ENCODE measurements at regions not wholly inside any gene's neighbourhood (a gene's known extent, or its start where the extent isn't known, plus 50 kb on each side); places are given as distances from the start of the nearest gene placed in this dataset.
"Not testable (repeated sequence)": the region's sequence is repeated elsewhere in the genome, so short reads cannot be mapped to it uniquely, and the experiment has no call there.

- ATAC-seq (replicated peaks; ENCODE audit: extremely low read depth, poor library complexity, severe bottlenecking) (no peak), DNase-seq (ENCODE audit: low spot score in 2 of 2) (no peak)
- H3K27ac Mint-ChIP-seq (ENCODE audit: low read depth): no peak overlapping the region
- no peaks in the 10 kb centered on the region for H3K27me3 Mint-ChIP-seq
- H3K4me1 Mint-ChIP-seq: no peaks in the 10 kb centered on the region
- no peaks in the 10 kb centered on the region for H3K36me3 Mint-ChIP-seq (ENCODE audit: insufficient read depth)
- H3K4me3 Mint-ChIP-seq: no peak overlapping the region
- H3K9me3 Mint-ChIP-seq: peaks cover 6% of the 10 kb centered on the region
Observed at GRCh38 chr5:2869471-2869870, 118.0 kb upstream of the IRX2 start.

GRCh38 chr5:2867373-2867933, 116.0 kb upstream of the IRX2 start:
- H3K36me3 Mint-ChIP-seq (ENCODE audit: insufficient read depth): no peaks in the 10 kb centered on the region
- no peaks in the 10 kb centered on the region for H3K4me1 Mint-ChIP-seq
- ATAC-seq (replicated peaks; ENCODE audit: extremely low read depth, poor library complexity, severe bottlenecking) (no peak), DNase-seq (ENCODE audit: low spot score in 2 of 2) (no peak)
- no peaks in the 10 kb centered on the region for H3K27me3 Mint-ChIP-seq
- no peak overlapping the region for H3K27ac Mint-ChIP-seq (ENCODE audit: low read depth)
- H3K9me3 Mint-ChIP-seq: peaks cover 6% of the 10 kb centered on the region
- no peak overlapping the region for H3K4me3 Mint-ChIP-seq

GRCh38 chr5:2866662-2867372, 115.3 kb upstream of the IRX2 start:
- Mint-ChIP-seq H3K9me3 (peaks cover 6% of the 10 kb centered on the region), H3K4me3 (no peak overlapping the region), H3K36me3 (ENCODE audit: insufficient read depth) (no peaks in the 10 kb centered on the region), H3K27me3 (no peaks in the 10 kb centered on the region), H3K4me1 (no peaks in the 10 kb centered on the region), H3K27ac (ENCODE audit: low read depth) (no peak overlapping the region)
- DNase-seq (ENCODE audit: low spot score in 2 of 2): no peak
- ATAC-seq (replicated peaks; ENCODE audit: extremely low read depth, poor library complexity, severe bottlenecking): no peak

- Mint-ChIP-seq H3K27me3 (no peaks in the 10 kb centered on the region), H3K9me3 (peaks cover 6% of the 10 kb centered on the region), H3K4me3 (no peak overlapping the region), H3K36me3 (ENCODE audit: insufficient read depth) (no peaks in the 10 kb centered on the region), H3K4me1 (no peaks in the 10 kb centered on the region), H3K27ac (ENCODE audit: low read depth) (no peak overlapping the region)
- ATAC-seq (replicated peaks; ENCODE audit: extremely low read depth, poor library complexity, severe bottlenecking) (no peak), DNase-seq (ENCODE audit: low spot score in 2 of 2) (no peak)
Observed at GRCh38 chr5:2865856-2866255, 114.4 kb upstream of the IRX2 start.

GRCh38 chr5:2864515-2865105, 113.1 kb upstream of the IRX2 start:
- ATAC-seq (replicated peaks; ENCODE audit: extremely low read depth, poor library complexity, severe bottlenecking): no peak
- Mint-ChIP-seq H3K9me3 (no peaks in the 10 kb centered on the region), H3K4me3 (no peak overlapping the region), H3K36me3 (ENCODE audit: insufficient read depth) (no peaks in the 10 kb centered on the region), H3K27me3 (no peaks in the 10 kb centered on the region), H3K27ac (ENCODE audit: low read depth) (no peak overlapping the region), H3K4me1 (no peaks in the 10 kb centered on the region)
- no peak for DNase-seq (ENCODE audit: low spot score in 2 of 2)

GRCh38 chr5:2863675-2864433, 112.4 kb upstream of the IRX2 start:
- no peaks in the 10 kb centered on the region for H3K27me3 Mint-ChIP-seq
- no peaks in the 10 kb centered on the region for H3K9me3 Mint-ChIP-seq
- no peaks in the 10 kb centered on the region for H3K4me1 Mint-ChIP-seq
- H3K36me3 Mint-ChIP-seq (ENCODE audit: insufficient read depth): no peaks in the 10 kb centered on the region
- H3K27ac Mint-ChIP-seq (ENCODE audit: low read depth): no peak overlapping the region
- no peak overlapping the region for H3K4me3 Mint-ChIP-seq
- no peak for DNase-seq (ENCODE audit: low spot score in 2 of 2)
- ATAC-seq (replicated peaks; ENCODE audit: extremely low read depth, poor library complexity, severe bottlenecking): no peak

- ATAC-seq (replicated peaks; ENCODE audit: extremely low read depth, poor library complexity, severe bottlenecking) (no peak), DNase-seq (ENCODE audit: low spot score in 2 of 2) (no peak)
- H3K4me1 Mint-ChIP-seq: no peaks in the 10 kb centered on the region
- no peaks in the 10 kb centered on the region for H3K27me3 Mint-ChIP-seq
- no peaks in the 10 kb centered on the region for H3K36me3 Mint-ChIP-seq (ENCODE audit: insufficient read depth)
- H3K27ac Mint-ChIP-seq (ENCODE audit: low read depth): no peak overlapping the region
- no peak overlapping the region for H3K4me3 Mint-ChIP-seq
- H3K9me3 Mint-ChIP-seq: no peaks in the 10 kb centered on the region
Observed at GRCh38 chr5:2863133-2863532, 111.7 kb upstream of the IRX2 start.

GRCh38 chr5:2862176-2862575, 110.7 kb upstream of the IRX2 start:
- ATAC-seq (replicated peaks; ENCODE audit: extremely low read depth, poor library complexity, severe bottlenecking); H3K4me3 Mint-ChIP-seq; H3K9me3 Mint-ChIP-seq; H3K27ac Mint-ChIP-seq (ENCODE audit: low read depth); H3K36me3 Mint-ChIP-seq (ENCODE audit: insufficient read depth); H3K27me3 Mint-ChIP-seq; DNase-seq (ENCODE audit: low spot score in 2 of 2); H3K4me1 Mint-ChIP-seq: not testable (repeated sequence)

- Mint-ChIP-seq H3K36me3 (ENCODE audit: insufficient read depth) (no peaks in the 10 kb centered on the region), H3K4me3 (no peak overlapping the region), H3K27me3 (no peaks in the 10 kb centered on the region), H3K4me1 (no peaks in the 10 kb centered on the region), H3K27ac (ENCODE audit: low read depth) (no peak overlapping the region), H3K9me3 (no peaks in the 10 kb centered on the region)
- ATAC-seq (replicated peaks; ENCODE audit: extremely low read depth, poor library complexity, severe bottlenecking) (no peak), DNase-seq (ENCODE audit: low spot score in 2 of 2) (no peak)
Observed at GRCh38 chr5:2861605-2862004, 110.1 kb upstream of the IRX2 start.

GRCh38 chr5:2860101-2860500, 108.6 kb upstream of the IRX2 start:
- H3K27me3 Mint-ChIP-seq: no peaks in the 10 kb centered on the region
- no peak overlapping the region for H3K4me3 Mint-ChIP-seq
- H3K27ac Mint-ChIP-seq (ENCODE audit: low read depth): no peak overlapping the region
- H3K36me3 Mint-ChIP-seq (ENCODE audit: insufficient read depth): no peaks in the 10 kb centered on the region
- H3K4me1 Mint-ChIP-seq: no peaks in the 10 kb centered on the region
- peaks cover 14% of the 10 kb centered on the region for H3K9me3 Mint-ChIP-seq
- no peak for ATAC-seq (replicated peaks; ENCODE audit: extremely low read depth, poor library complexity, severe bottlenecking)
- no peak for DNase-seq (ENCODE audit: low spot score in 2 of 2)

- Mint-ChIP-seq H3K27me3 (no peaks in the 10 kb centered on the region), H3K4me1 (no peaks in the 10 kb centered on the region), H3K9me3 (peaks cover 16% of the 10 kb centered on the region), H3K4me3 (no peak overlapping the region), H3K36me3 (ENCODE audit: insufficient read depth) (no peaks in the 10 kb centered on the region), H3K27ac (ENCODE audit: low read depth) (no peak overlapping the region)
- ATAC-seq (replicated peaks; ENCODE audit: extremely low read depth, poor library complexity, severe bottlenecking) (no peak), DNase-seq (ENCODE audit: low spot score in 2 of 2) (no peak)
Observed at GRCh38 chr5:2857837-2858236, 106.4 kb upstream of the IRX2 start.

- Mint-ChIP-seq H3K4me1 (no peaks in the 10 kb centered on the region), H3K27ac (ENCODE audit: low read depth) (no peak overlapping the region), H3K27me3 (no peaks in the 10 kb centered on the region), H3K36me3 (ENCODE audit: insufficient read depth) (no peaks in the 10 kb centered on the region), H3K9me3 (peaks cover 16% of the 10 kb centered on the region), H3K4me3 (no peak overlapping the region)
- no peak for ATAC-seq (replicated peaks; ENCODE audit: extremely low read depth, poor library complexity, severe bottlenecking)
- no peak for DNase-seq (ENCODE audit: low spot score in 2 of 2)
Observed at GRCh38 chr5:2856206-2856605, 104.7 kb upstream of the IRX2 start.

GRCh38 chr5:2852446-2852845, 101.0 kb upstream of the IRX2 start:
- H3K9me3 Mint-ChIP-seq: peaks cover 16% of the 10 kb centered on the region
- no peaks in the 10 kb centered on the region for H3K36me3 Mint-ChIP-seq (ENCODE audit: insufficient read depth)
- ATAC-seq (replicated peaks; ENCODE audit: extremely low read depth, poor library complexity, severe bottlenecking): no peak
- no peak overlapping the region for H3K4me3 Mint-ChIP-seq
- no peaks in the 10 kb centered on the region for H3K27me3 Mint-ChIP-seq
- DNase-seq (ENCODE audit: low spot score in 2 of 2): no peak
- H3K4me1 Mint-ChIP-seq: no peaks in the 10 kb centered on the region
- no peak overlapping the region for H3K27ac Mint-ChIP-seq (ENCODE audit: low read depth)

Data from central memory CD8-positive, alpha-beta T cell (primary cell).